Keratinocyte (primary cell): ENCODE measurements at regions not wholly inside any gene's neighbourhood (a gene's known extent, or its start where the extent isn't known, plus 50 kb on each side); places are given as distances from the start of the nearest gene placed in this dataset.

ENCODE experiments used
- EZH2 ChIP-seq: IDR thresholded peaks from one replicate; pipeline ENCODE4 v1.6.1; 2012; ENCODE audit warnings: inconsistent platforms, mild to moderate bottlenecking, low read length, moderate library complexity
- TF ChIP-seq, protein P1 (sequence below), 3 experiments: IDR thresholded peaks in 1 of 3; conservative IDR thresholded peaks in 1 of 3; optimal IDR thresholded peaks in 1 of 3; 2 replicates in 2 of 3; 3 replicates in 1 of 3; pipeline versions ENCODE3 to v1.5.1; 2011; ENCODE audit warnings: low read length in 3 of 3, mild to moderate bottlenecking in 3 of 3, moderate library complexity in 2 of 3, control low read depth in 1 of 3, inconsistent platforms in 1 of 3; ENCODE audit not compliant: insufficient read depth in 2 of 3; ENCODE audit errors: extremely low read depth in 1 of 3

DNA sequence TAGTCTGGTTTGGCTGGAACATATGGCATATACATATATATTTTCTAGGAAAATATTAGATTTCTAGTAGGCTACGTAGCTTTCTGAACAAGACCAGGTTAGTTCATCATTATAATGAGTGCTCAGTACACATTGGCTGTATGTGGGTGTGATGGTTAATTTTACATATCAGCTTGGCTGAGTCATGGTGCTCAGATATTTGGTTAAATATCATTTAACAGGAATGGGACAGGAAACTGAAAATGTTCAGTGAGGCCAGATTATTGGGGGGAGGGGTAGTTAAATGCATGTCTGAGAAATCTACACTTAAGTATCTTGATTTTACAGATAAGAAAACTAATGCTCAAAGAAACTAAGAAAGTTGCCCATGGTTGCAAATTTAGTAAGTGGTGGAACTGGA lies 160.1 kb downstream of the RBMX2 start:
- TF ChIP-seq, protein P1, sequence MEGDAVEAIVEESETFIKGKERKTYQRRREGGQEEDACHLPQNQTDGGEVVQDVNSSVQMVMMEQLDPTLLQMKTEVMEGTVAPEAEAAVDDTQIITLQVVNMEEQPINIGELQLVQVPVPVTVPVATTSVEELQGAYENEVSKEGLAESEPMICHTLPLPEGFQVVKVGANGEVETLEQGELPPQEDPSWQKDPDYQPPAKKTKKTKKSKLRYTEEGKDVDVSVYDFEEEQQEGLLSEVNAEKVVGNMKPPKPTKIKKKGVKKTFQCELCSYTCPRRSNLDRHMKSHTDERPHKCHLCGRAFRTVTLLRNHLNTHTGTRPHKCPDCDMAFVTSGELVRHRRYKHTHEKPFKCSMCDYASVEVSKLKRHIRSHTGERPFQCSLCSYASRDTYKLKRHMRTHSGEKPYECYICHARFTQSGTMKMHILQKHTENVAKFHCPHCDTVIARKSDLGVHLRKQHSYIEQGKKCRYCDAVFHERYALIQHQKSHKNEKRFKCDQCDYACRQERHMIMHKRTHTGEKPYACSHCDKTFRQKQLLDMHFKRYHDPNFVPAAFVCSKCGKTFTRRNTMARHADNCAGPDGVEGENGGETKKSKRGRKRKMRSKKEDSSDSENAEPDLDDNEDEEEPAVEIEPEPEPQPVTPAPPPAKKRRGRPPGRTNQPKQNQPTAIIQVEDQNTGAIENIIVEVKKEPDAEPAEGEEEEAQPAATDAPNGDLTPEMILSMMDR (optimal IDR thresholded peaks at IDR 0.05 in 1 of 3, IDR thresholded peaks at IDR 0.05 in 1 of 3, conservative IDR thresholded peaks at IDR 0.05 in 1 of 3; ENCODE audit: extremely low read depth in 1 of 3, insufficient read depth in 2 of 3, low read length in 3 of 3), result no peak
- TF ChIP-seq EZH2, result no peak
